RWPE2 (cell line): ENCODE measurements at regions not wholly inside any gene's neighbourhood (a gene's known extent, or its start where the extent isn't known, plus 50 kb on each side); places are given as distances from the start of the nearest gene placed in this dataset.

ENCODE experiments used
- ATAC-seq: fragments of 200-7000 bp; cut with Tn5 transposase; 3 replicates; pipeline ENCODE4 v1.9.1; 2021; ENCODE audit warnings: low read depth
- DNase-seq: peaks from one replicate; pipeline ENCODE4 v3.0.0-alpha.2; 2020; ENCODE audit warnings: low spot score
- H3K27ac ChIP-seq: fragments of 450-650 bp; 2 replicates; pipeline ENCODE4 v1.5.1; 2017; ENCODE audit warnings: mild to moderate bottlenecking; ENCODE audit not compliant: poor library complexity, severe bottlenecking
- H3K27me3 ChIP-seq: fragments of 250-450 bp; sonication (Bioruptor Pico); 2 replicates; pipeline ENCODE4 v1.5.1; 2021; ENCODE audit warnings: mild to moderate bottlenecking, moderate library complexity; ENCODE audit not compliant: insufficient read depth, poor library complexity, severe bottlenecking
- H3K36me3 ChIP-seq: fragments of 250-450 bp; sonication (Bioruptor Pico); 2 replicates; pipeline ENCODE4 v1.5.1; 2020; ENCODE audit warnings: low read depth, mild to moderate bottlenecking, moderate library complexity
- H3K4me1 ChIP-seq: fragments of 250-450 bp; sonication (Bioruptor Pico); 2 replicates; pipeline ENCODE4 v1.5.1; 2021; ENCODE audit warnings: mild to moderate bottlenecking, moderate library complexity; ENCODE audit not compliant: insufficient read depth, poor library complexity, severe bottlenecking
- H3K4me3 ChIP-seq: fragments of 250-450 bp; sonication (Bioruptor Pico); 2 replicates; pipeline ENCODE4 v1.5.1; 2021; ENCODE audit warnings: mild to moderate bottlenecking, moderate library complexity; ENCODE audit not compliant: severe bottlenecking
- H3K9me3 ChIP-seq: fragments of 250-450 bp; sonication (Bioruptor Pico); 2 replicates; pipeline ENCODE4 v1.5.1; 2021; ENCODE audit warnings: mild to moderate bottlenecking, moderate library complexity; ENCODE audit not compliant: severe bottlenecking
- TF ChIP-seq, protein P1 (sequence below): fragments of 450-650 bp; IDR thresholded peaks from one replicate; pipeline ENCODE4 v1.5.1; 2017; ENCODE audit warnings: mild to moderate bottlenecking, moderate library complexity; ENCODE audit not compliant: poor library complexity, severe bottlenecking

DNA sequence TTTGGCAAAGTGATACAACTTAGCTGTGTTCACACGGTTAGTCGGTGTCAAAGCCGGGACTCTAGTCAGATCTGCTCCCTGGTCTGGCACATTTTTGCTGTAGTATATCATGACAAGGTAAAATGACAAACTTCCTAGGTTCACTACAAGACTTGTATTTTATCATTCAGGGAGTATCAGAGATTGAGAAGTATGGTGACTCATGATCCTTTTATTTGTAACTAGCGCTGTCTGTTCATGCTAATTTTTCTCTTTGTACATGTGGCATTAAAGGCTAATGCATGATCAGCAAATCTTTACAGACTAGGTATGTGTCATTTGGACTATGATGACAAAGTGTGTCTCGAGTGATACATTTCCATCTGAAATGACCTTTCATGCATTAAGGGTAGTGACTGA is 326.7 kb downstream of the SIPA1L2 start:
- TF ChIP-seq, protein P1, sequence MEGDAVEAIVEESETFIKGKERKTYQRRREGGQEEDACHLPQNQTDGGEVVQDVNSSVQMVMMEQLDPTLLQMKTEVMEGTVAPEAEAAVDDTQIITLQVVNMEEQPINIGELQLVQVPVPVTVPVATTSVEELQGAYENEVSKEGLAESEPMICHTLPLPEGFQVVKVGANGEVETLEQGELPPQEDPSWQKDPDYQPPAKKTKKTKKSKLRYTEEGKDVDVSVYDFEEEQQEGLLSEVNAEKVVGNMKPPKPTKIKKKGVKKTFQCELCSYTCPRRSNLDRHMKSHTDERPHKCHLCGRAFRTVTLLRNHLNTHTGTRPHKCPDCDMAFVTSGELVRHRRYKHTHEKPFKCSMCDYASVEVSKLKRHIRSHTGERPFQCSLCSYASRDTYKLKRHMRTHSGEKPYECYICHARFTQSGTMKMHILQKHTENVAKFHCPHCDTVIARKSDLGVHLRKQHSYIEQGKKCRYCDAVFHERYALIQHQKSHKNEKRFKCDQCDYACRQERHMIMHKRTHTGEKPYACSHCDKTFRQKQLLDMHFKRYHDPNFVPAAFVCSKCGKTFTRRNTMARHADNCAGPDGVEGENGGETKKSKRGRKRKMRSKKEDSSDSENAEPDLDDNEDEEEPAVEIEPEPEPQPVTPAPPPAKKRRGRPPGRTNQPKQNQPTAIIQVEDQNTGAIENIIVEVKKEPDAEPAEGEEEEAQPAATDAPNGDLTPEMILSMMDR = no peak
- H3K9me3 ChIP-seq = no peaks in the 10 kb centered on the region
- DNase-seq (no peak), ATAC-seq (no peak)
- H3K27ac ChIP-seq = no peak overlapping the region
- H3K36me3 ChIP-seq = no peaks in the 10 kb centered on the region
- H3K4me1 ChIP-seq = no peaks in the 10 kb centered on the region
- no peak overlapping the region for H3K4me3 ChIP-seq
- H3K27me3 ChIP-seq = no peaks in the 10 kb centered on the region

GRCh38 chr1:232302376-232303221 is 327.3 kb downstream of the SIPA1L2 start:
- TF ChIP-seq, protein P1 = no peak
- no peaks in the 10 kb centered on the region for H3K36me3 ChIP-seq
- no peak overlapping the region for H3K4me3 ChIP-seq
- no peaks in the 10 kb centered on the region for H3K9me3 ChIP-seq
- ATAC-seq (no peak), DNase-seq (no peak)
- no peaks in the 10 kb centered on the region for H3K4me1 ChIP-seq
- no peaks in the 10 kb centered on the region for H3K27me3 ChIP-seq
- H3K27ac ChIP-seq = no peak overlapping the region

GRCh38 chr1:232301246-232301645 is 328.7 kb downstream of the SIPA1L2 start:
- no peak overlapping the region for H3K4me3 ChIP-seq
- no peaks in the 10 kb centered on the region for H3K9me3 ChIP-seq
- TF ChIP-seq, protein P1 = no peak
- ATAC-seq (no peak), DNase-seq (no peak)
- H3K4me1 ChIP-seq = no peaks in the 10 kb centered on the region
- no peaks in the 10 kb centered on the region for H3K36me3 ChIP-seq
- no peak overlapping the region for H3K27ac ChIP-seq
- H3K27me3 ChIP-seq = no peaks in the 10 kb centered on the region

DNA sequence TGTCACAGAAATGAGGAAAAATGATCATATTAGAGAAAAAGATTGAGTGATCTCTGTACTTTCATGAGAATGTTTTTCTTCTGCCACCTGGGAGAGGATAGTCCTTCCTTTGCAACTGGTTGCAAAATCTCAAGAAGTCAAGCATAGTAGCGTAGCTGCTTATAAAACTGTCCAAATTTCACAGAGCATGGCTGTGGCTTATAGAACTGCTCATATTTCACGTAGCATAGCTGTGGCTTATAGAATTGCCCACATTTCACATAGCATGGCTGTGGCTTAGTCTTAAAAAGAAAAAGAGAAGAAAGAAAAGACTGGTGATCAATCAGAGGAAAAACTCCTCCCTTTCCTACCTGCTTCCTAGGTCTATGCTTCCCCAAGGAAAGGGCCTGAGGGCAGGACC is 329.5 kb downstream of the SIPA1L2 start:
- TF ChIP-seq, protein P1 = no peak
- H3K4me3 ChIP-seq = no peak overlapping the region
- no peaks in the 10 kb centered on the region for H3K36me3 ChIP-seq
- no peaks in the 10 kb centered on the region for H3K27me3 ChIP-seq
- no peak overlapping the region for H3K27ac ChIP-seq
- H3K4me1 ChIP-seq = no peaks in the 10 kb centered on the region
- DNase-seq (no peak), ATAC-seq (no peak)
- H3K9me3 ChIP-seq = no peaks in the 10 kb centered on the region

- Histone ChIP-seq H3K27ac (no peak overlapping the region), H3K9me3 (no peaks in the 10 kb centered on the region), H3K4me3 (no peak overlapping the region), H3K4me1 (peaks cover 14% of the 10 kb centered on the region), H3K27me3 (no peaks in the 10 kb centered on the region), H3K36me3 (no peaks in the 10 kb centered on the region)
- TF ChIP-seq, protein P1 = no peak
- ATAC-seq = no peak
- no peak for DNase-seq
These were observed 333.5 kb downstream of the SIPA1L2 start for GRCh38 chr1:232296461-232296860.
